Endothelial cell of umbilical vein (primary cell): ENCODE measurements at regions not wholly inside any gene's neighbourhood (a gene's known extent, or its start where the extent isn't known, plus 50 kb on each side); places are given as distances from the start of the nearest gene placed in this dataset.

Source experiments
- BruUV-seq: library from RNA; stranded (reverse); fragments of 400-500 nt; replicated peaks from 2 replicates; lab custom pipeline; 2021; lab: Mats Ljungman, UMichigan
- CTCF ChIA-PET: fragments of 300-600, 350-600 bp; sonication (Branson Sonifier 250); formaldehyde crosslinking; loops from one replicate; lab custom pipeline; 2021; ENCODE audit warnings: antibody characterized with exemption, inconsistent platforms; lab: Charles Lee
- POLR2A ChIA-PET: fragments of 300-600, 350-600 bp; sonication (Branson Sonifier 250); formaldehyde crosslinking; loops from one replicate; lab custom pipeline; 2021; ENCODE audit warnings: antibody characterized with exemption, inconsistent platforms; lab: Charles Lee
- DNase-seq: peaks from one replicate; pipeline ENCODE4 v3.0.0-alpha.2; 2011; ENCODE audit warnings: low read depth, low spot score
- FAIRE-seq: peaks from 2 replicates; lab custom pipeline; 2011; peaks lifted over from hg19 to GRCh38; lab: Jason Lieb, UNC
- H2AFZ ChIP-seq: 2 replicates; pipeline ENCODE4 v1.6.0; 2012; ENCODE audit warnings: low read depth, low read length, control low read depth, inconsistent platforms
- H3K27ac ChIP-seq: 2 replicates; pipeline ENCODE4 v1.5.1; 2011; ENCODE audit warnings: low read depth, mild to moderate bottlenecking, control low read depth, low read length, moderate library complexity; ENCODE audit not compliant: insufficient read depth
- H3K27me3 ChIP-seq, 2 experiments: 2 replicates each; pipeline versions ENCODE4 v1.6.0 to v1.6.1; 2011; ENCODE audit warnings: low read length in 2 of 2, mixed read lengths in 1 of 2; ENCODE audit not compliant: control insufficient read depth in 2 of 2, insufficient read depth in 2 of 2
- H3K36me3 ChIP-seq, 2 experiments: 2 replicates in 1 of 2; 3 replicates in 1 of 2; pipeline ENCODE4 v1.5.1; 2011; ENCODE audit warnings: low read length in 2 of 2, mild to moderate bottlenecking in 1 of 2, moderate library complexity in 1 of 2; ENCODE audit not compliant: control insufficient read depth in 2 of 2, insufficient read depth in 2 of 2; ENCODE audit errors: extremely low read depth in 1 of 2
- H3K4me1 ChIP-seq: 3 replicates; pipeline ENCODE4 v1.5.1; 2011; ENCODE audit warnings: mild to moderate bottlenecking, low read length; ENCODE audit not compliant: control insufficient read depth, insufficient read depth; ENCODE audit errors: extremely low read depth
- H3K4me2 ChIP-seq: 2 replicates; pipeline ENCODE4 v1.6.1; 2011; ENCODE audit warnings: low read length, control low read depth, mixed read lengths; ENCODE audit not compliant: insufficient read depth
- H3K4me3 ChIP-seq, 3 experiments: fragments of 200-600 bp in 1 of 3; sonication (generic), shearing (Covaris generic) in 1 of 3; replicated peaks in 1 of 3; 2 replicates each; pipeline ENCODE4 v1.5.1; 2011 to 2016; ENCODE audit warnings: control low read depth in 3 of 3, low read length in 3 of 3, mild to moderate bottlenecking in 2 of 3, inconsistent platforms in 1 of 3, low read depth in 1 of 3, moderate library complexity in 1 of 3; ENCODE audit not compliant: insufficient read depth in 1 of 3
- H3K79me2 ChIP-seq: 2 replicates; pipeline ENCODE4 v1.6.0; 2012; ENCODE audit warnings: low read length, inconsistent platforms; ENCODE audit not compliant: control insufficient read depth, insufficient read depth
- H3K9ac ChIP-seq: replicated peaks from 2 replicates; pipeline ENCODE3; 2011; ENCODE audit warnings: low read length, control low read depth; ENCODE audit not compliant: insufficient read depth; ENCODE audit errors: extremely low read depth
- H3K9me1 ChIP-seq: replicated peaks from 3 replicates; pipeline ENCODE4 v1.6.0; 2011; ENCODE audit warnings: mild to moderate bottlenecking, low read length; ENCODE audit not compliant: control insufficient read depth, insufficient read depth; ENCODE audit errors: extremely low read depth
- H3K9me3 ChIP-seq: replicated peaks from 2 replicates; pipeline ENCODE4 v1.5.1; 2012; ENCODE audit warnings: low read length, inconsistent platforms; ENCODE audit not compliant: control insufficient read depth, insufficient read depth
- H4K20me1 ChIP-seq: replicated peaks from 2 replicates; pipeline ENCODE3; 2011; ENCODE audit warnings: mild to moderate bottlenecking, low read length; ENCODE audit not compliant: control insufficient read depth, insufficient read depth; ENCODE audit errors: extremely low read depth
- CTCF ChIP-seq, 2 donors: IDR thresholded peaks; 1 replicate in 1 of 2; 2 replicates in 1 of 2; pipeline ENCODE4 v1.5.1; 2011; ENCODE audit warnings: low read length in 2 of 2, mild to moderate bottlenecking in 2 of 2, moderate library complexity in 2 of 2, control low read depth in 1 of 2, inconsistent platforms in 1 of 2, low read depth in 1 of 2; ENCODE audit not compliant: insufficient read depth in 1 of 2; ENCODE audit errors: extremely low read depth in 1 of 2
- EZH2 ChIP-seq: IDR thresholded peaks from 2 replicates; pipeline ENCODE4 v1.6.1; 2012; ENCODE audit warnings: borderline replicate concordance, low read depth, mild to moderate bottlenecking, moderate library complexity, low read length, inconsistent platforms; ENCODE audit not compliant: severe bottlenecking
- FOS ChIP-seq: IDR thresholded peaks from 2 replicates; pipeline ENCODE4 v1.6.1; 2011; ENCODE audit warnings: mild to moderate bottlenecking, low read length, moderate library complexity, borderline replicate concordance; ENCODE audit not compliant: insufficient read depth
- GATA2 ChIP-seq: IDR thresholded peaks from 2 replicates; pipeline ENCODE4 v1.7.0; 2011; ENCODE audit warnings: low read depth, mild to moderate bottlenecking, moderate library complexity, mixed read lengths, low read length; ENCODE audit not compliant: insufficient read length, insufficient read depth
- JUN ChIP-seq: IDR thresholded peaks from 2 replicates; pipeline ENCODE4 v1.6.1; 2011; ENCODE audit warnings: borderline replicate concordance, low read depth; ENCODE audit not compliant: insufficient read length, insufficient read depth
- MAX ChIP-seq: IDR thresholded peaks from 2 replicates; pipeline ENCODE4 v1.6.1; 2011; ENCODE audit not compliant: insufficient read depth, insufficient read length
- MYC ChIP-seq: IDR thresholded peaks from one replicate; pipeline ENCODE4 v1.6.1; 2011; ENCODE audit warnings: mild to moderate bottlenecking, low read depth, low read length
- POLR2A ChIP-seq: IDR thresholded peaks from 2 replicates; pipeline ENCODE4 v1.6.1; 2012; ENCODE audit warnings: low read depth, mild to moderate bottlenecking, control low read depth, low read length
- POLR2AphosphoS5 ChIP-seq: IDR thresholded peaks from 2 replicates; pipeline ENCODE4 v1.6.1; 2012; ENCODE audit warnings: low read depth, mild to moderate bottlenecking, control low read depth, low read length, moderate library complexity; ENCODE audit not compliant: insufficient read depth
- dilution Hi-C: fragments of 300-500 bp; cut with MboI; formaldehyde crosslinking; loops from one replicate; pipeline ENCODE4 v1.15.0; 2019; ENCODE audit warnings: low sequenced_read_pairs; ENCODE audit not compliant: extremely low pct_ligation_motif_present
- intact Hi-C: fragments of 100-400 bp; cut with micrococcal nuclease; formaldehyde crosslinking; loops from one replicate; pipeline ENCODE4 v1.10.0; 2022

DNA sequence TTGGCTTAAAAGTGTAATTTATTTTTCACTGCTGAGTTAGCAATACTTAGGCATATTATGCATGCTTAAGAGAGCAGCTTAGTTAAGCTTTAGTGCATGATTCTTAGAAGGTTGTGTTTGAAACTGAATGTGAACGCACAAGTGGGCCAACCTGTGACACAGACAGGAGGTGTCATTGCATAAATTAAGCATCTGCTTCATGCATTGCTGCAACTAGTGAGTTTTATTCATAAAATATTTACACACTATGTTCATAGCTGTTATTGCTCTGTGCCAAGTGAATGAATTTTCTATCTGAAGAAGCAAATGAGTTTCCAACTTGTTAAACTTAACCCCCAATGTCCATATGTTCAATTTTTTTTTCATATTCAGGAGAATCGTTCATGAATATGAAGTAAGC, 806.4 kb downstream of the GALR1 start:
- no peak overlapping the region for H2AFZ ChIP-seq
- H3K79me2 ChIP-seq, result no peaks in the 10 kb centered on the region
- no peak for TF ChIP-seq EZH2
- no peak for TF ChIP-seq MAX
- TF ChIP-seq POLR2AphosphoS5, result no peak
- no peak for TF ChIP-seq FOS
- TF ChIP-seq MYC, result no peak
- TF ChIP-seq GATA2, result no peak
- no peak for TF ChIP-seq JUN
- no peak for TF ChIP-seq POLR2A
- TF ChIP-seq CTCF (IDR thresholded peaks at IDR 0.05; ENCODE audit: extremely low read depth in 1 of 2, insufficient read depth in 1 of 2, low read depth in 1 of 2, low read length in 2 of 2), result no peak
- ChIA-PET CTCF (no interaction called here), POLR2A (no interaction called here)
- no peaks in the 10 kb centered on the region for H3K27me3 ChIP-seq
- no peaks in the 10 kb centered on the region for H3K9me1 ChIP-seq
- peaks cover 6% of the 10 kb centered on the region for H3K9me3 ChIP-seq
- FAIRE-seq, result no peak
- BruUV-seq, result no TSS peak
- H3K4me3 ChIP-seq, result no peak overlapping the region
- DNase-seq, result no peak
- dilution Hi-C loops (no loop called here), intact Hi-C loops (no loop called here)
- H4K20me1 ChIP-seq, result no peaks in the 10 kb centered on the region
- H3K9ac ChIP-seq, result no peak overlapping the region
- H3K36me3 ChIP-seq, result no peaks in the 10 kb centered on the region
- no peak overlapping the region for H3K27ac ChIP-seq
- no peak overlapping the region for H3K4me2 ChIP-seq
- no peaks in the 10 kb centered on the region for H3K4me1 ChIP-seq
